HL-60 (cell line): ENCODE measurements at regions not wholly inside any gene's neighbourhood (a gene's known extent, or its start where the extent isn't known, plus 50 kb on each side); places are given as distances from the start of the nearest gene placed in this dataset.

Experiments
- CTCF ChIP-seq: IDR thresholded peaks from one replicate; pipeline ENCODE4 v1.5.1; 2011; ENCODE audit warnings: low read length, control low read depth, inconsistent platforms; ENCODE audit not compliant: insufficient read depth
- POLR2AphosphoS5 ChIP-seq: IDR thresholded peaks from 2 replicates; pipeline ENCODE4 v1.6.1; 2012; ENCODE audit warnings: low read depth
- REST ChIP-seq: IDR thresholded peaks from 2 replicates; pipeline ENCODE4 v1.6.1; 2012; ENCODE audit warnings: low read depth; ENCODE audit not compliant: insufficient replicate concordance
- SPI1 ChIP-seq: IDR thresholded peaks from 2 replicates; pipeline ENCODE4 v1.6.1; 2012; ENCODE audit warnings: low read depth, mild to moderate bottlenecking, borderline replicate concordance

- no peak for TF ChIP-seq CTCF
- TF ChIP-seq REST: no peak
- no peak for TF ChIP-seq POLR2AphosphoS5
- peak; percentile 87 for TF ChIP-seq SPI1
These were observed 95.7 kb upstream of the CLDN10 start for GRCh38 chr13:95456815-95457214.
